Activated CD4-positive, CD25-positive, alpha-beta regulatory T cell treated with anti-CD3 and anti-CD28 coated beads, Interleukin-2, amount 50 U/mL, for 24 hours (primary cell): ENCODE measurements at regions not wholly inside any gene's neighbourhood (a gene's known extent, or its start where the extent isn't known, plus 50 kb on each side); places are given as distances from the start of the nearest gene placed in this dataset.
"Not testable (repeated sequence)": the region's sequence is repeated elsewhere in the genome, so short reads cannot be mapped to it uniquely, and the experiment has no call there.

Source experiments
- ATAC-seq, 2 donors: fragments of 150-1000 bp; cut with Tn5 transposase; one replicate each; pipeline ENCODE4 v1.10.0; 2021; ENCODE audit warnings: mild to moderate bottlenecking in 1 of 2, moderate library complexity in 1 of 2

- ATAC-seq = no peak
These were observed 1644.8 kb downstream of the PCDH9 start for GRCh38 chr13:65585346-65585745.

GRCh38 chr13:65584126-65584525, 1646.0 kb downstream of the PCDH9 start:
- no peak for ATAC-seq

DNA sequence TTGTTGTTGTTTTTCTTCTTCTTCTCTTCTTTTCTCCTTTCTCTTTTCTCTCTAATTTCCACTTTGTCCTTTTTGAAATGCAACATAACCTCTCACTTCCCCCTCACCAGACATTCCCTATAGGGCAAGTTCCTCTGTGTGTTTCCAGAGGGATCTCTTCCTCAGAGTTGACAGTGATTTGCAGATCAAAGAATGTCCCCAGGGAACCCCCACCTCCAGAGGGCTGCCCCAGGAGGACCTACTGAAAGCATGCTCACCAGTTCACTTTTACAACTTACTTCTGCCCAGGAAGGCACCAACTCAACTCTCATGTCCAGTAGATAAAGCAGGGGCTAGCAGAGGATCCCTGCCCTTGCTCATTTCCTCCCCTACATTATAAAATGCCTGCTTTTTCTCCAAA, 1648.0 kb downstream of the PCDH9 start:
- ATAC-seq = no peak

DNA sequence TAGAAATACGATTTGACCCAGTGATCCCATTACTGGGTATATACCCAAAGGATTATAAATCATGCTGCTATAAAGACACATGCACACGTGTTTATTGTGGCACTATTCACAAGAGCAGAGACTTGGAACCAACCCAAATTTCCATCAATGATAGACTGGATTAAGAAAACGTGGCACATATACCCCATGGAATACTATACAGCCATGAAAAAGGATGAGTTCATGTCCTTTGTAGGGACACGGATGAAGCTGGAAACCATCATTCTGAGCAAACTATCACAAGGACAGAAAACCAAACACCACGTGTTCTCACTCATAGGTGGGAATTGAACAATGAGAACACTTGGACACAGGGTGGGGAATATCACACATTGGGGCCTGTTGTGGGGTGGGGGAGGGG, 1665.6 kb downstream of the PCDH9 start:
- ATAC-seq = not testable (repeated sequence)

GRCh38 chr13:65562305-65562704, 1667.8 kb downstream of the PCDH9 start:
- no peak for ATAC-seq

DNA sequence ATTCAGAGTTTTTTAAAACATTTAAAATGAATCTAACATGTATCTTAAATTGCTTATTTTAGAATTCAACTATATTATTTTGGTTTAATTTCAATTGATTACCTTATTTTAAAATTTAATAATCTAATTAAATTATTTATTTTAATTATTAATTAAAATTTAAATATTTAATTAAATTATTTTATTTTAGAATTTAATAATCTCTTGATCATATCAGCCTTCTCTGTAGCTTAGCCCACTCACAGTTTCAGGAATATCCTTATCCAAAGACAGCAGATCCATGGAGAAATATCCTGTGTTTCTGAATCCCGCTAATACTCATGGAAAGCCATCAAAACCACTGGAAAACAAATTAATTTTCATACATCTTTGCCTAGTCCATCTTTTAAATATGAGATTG, 1669.2 kb downstream of the PCDH9 start:
- ATAC-seq = no peak

DNA sequence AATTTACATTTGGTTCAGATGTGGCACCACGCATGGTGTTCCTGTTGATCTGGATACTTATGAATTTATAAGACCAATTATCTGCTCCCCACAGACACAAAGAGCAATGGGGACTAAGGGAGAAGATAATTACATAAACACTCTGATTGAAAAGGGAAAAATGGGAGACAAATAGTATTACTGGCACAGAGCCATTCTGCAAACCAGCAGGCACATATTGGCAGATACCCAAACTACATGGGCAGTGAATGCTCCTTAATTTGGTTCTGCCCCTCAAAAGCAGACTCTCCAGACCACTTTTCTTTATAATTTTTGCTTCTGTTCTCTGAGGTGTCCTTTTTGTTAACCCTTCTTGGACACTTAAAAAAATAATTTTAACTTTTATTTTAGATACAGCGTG, 1674.2 kb downstream of the PCDH9 start:
- ATAC-seq = no peak

DNA sequence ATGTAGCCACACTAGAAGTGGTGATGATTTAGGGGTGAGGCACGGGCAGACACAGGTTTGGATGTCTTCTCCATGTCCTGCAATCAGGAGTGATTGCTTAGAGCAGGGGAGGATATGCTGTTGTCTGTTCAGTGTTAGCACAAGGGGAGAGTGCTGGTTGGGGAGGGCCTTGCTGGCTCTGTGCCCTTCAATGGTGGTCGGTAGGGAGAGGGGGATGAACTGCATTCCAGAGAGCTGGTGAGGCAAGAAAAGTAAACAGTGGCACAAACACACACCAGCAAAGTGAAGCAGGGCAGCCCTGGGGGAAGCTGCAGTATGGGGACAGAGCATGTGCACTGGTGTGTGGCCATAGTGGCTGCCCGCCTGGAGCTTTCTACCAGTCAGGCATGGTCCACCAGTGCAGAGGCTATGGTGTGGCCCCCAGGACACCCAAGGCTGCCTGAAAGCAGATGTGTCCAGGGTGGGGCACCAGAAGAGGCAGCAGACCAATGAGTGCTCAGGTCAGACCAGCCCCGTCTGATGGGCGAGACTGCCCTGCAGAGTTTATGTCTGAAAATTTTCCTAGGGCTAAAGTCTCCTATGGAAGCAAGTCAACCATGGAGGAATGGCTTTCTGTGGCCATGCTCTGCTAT, 1676.9 kb downstream of the PCDH9 start:
- ATAC-seq = no peak

GRCh38 chr13:65551208-65551607, 1678.9 kb downstream of the PCDH9 start:
- ATAC-seq = no peak

DNA sequence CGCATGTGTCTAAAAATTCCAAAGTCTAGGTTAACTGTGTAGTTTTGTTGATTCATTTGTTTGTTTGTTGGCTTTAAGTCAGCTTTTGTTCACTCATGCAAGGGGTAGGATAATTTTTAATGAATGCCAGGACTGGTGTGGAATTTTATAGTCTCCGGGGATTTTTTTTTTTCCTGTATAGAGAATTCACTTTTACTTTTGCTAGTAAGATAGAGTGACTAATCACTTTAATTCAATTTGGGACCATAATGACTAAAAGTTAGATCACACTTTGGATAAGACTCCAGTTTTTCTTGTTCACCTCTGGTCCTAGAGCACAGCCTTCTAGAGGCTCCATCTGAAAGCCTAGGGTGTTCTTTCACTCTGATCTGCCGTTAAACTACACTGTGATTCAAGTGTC, 1690.0 kb downstream of the PCDH9 start:
- ATAC-seq = no peak

DNA sequence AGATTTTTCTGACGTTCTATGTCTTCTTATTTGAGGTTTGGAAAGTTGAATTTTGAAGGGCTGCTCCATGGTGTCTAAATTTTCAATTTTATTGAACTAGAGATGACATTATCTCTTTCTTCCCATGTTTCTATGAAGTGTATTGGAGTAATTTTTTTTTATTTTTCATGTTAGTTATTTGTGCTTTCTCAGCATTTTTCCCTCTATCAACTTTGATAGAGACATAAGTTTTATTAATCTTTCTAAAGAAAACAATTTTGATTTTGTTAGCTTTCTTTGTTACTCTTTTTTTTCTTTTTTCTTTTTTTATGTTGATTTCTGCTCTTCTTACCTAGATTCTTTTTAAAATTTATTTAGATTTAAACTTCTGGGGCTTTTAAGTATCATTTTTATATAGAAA, 1694.8 kb downstream of the PCDH9 start:
- ATAC-seq = no peak

GRCh38 chr13:65532231-65532630, 1697.9 kb downstream of the PCDH9 start:
- ATAC-seq = no peak

DNA sequence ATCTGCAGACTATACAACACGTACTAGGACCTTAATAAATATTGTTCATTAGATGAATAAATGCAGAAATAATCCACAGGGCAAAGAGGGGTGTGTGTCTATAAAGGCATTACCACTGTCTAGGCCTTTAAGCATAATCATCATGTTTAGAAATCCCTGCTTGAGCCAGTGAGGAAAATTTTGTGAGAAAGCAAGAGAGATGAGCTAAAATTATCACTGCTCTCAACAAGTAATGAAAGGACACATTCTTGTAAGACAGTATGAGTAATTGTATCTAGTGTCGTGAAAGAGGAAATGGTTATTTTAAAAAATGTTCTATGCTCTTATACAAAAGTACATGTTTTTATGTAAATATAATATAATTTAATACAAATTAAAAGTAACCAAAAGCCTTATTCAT, 1699.4 kb downstream of the PCDH9 start:
- no peak for ATAC-seq

GRCh38 chr13:65529541-65529940, 1700.6 kb downstream of the PCDH9 start:
- no peak for ATAC-seq

DNA sequence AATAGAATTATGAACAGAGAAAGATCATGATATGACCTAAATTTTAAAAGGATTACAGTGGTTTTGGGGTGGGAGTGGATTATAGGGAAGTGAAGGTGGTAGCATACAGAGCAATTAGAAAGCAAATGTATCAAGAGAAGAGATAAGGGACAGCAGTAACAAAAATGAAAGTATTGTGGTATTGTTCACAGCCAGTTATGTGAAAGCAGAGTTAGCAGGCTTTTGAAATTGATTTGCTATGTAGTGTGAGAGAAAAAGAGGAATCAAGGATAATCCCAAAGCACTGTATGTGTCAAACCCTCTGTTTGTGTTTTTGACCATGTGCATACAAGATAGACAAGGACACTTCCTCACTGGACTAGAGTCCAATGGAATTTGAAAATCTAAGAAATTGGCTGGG, 1721.4 kb downstream of the PCDH9 start:
- ATAC-seq = no peak

GRCh38 chr13:65508338-65508737, 1721.8 kb downstream of the PCDH9 start:
- no peak for ATAC-seq

GRCh38 chr13:65505941-65506340, 1724.2 kb downstream of the PCDH9 start:
- no peak for ATAC-seq

- no peak for ATAC-seq
These were observed 1725.9 kb downstream of the PCDH9 start for GRCh38 chr13:65504213-65504612.

DNA sequence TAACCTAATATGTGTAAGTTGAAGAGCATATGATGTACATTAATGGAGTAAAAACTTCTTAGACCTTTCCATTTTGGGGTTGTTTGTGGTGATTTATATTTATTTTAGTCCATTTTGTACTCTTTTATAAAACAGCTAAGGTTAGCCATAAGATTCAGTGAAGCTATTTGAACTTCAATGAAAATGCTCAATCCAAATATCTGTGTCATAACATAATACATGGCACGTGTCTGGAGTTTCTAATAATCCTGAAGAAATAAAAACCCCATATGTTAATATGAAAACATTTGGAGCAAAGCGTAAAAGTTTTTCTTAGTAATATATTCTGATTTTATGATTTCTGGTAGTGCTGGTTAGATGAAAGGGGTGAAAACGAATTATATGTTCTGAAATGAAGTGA, 1729.7 kb downstream of the PCDH9 start:
- no peak for ATAC-seq

GRCh38 chr13:65499256-65499655, 1730.9 kb downstream of the PCDH9 start:
- no peak for ATAC-seq

DNA sequence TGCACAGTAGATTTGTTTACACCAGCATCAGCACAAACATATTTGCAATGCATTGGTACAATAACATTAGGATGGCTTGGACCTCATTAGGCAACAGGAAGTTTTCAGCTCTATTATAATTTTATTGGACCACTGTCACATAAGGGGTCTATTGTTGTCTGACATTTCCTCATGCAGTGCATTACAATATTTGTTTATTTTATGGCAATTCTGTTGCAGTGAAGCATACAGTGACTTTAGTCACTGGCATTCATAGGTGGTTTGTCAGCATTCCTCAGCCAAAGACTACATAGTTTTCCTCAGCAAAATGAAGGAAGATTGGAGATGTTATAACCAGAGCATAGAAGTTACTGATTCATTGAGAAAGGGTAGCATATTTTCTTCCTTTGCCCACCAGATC, 1732.9 kb downstream of the PCDH9 start:
- ATAC-seq = no peak

DNA sequence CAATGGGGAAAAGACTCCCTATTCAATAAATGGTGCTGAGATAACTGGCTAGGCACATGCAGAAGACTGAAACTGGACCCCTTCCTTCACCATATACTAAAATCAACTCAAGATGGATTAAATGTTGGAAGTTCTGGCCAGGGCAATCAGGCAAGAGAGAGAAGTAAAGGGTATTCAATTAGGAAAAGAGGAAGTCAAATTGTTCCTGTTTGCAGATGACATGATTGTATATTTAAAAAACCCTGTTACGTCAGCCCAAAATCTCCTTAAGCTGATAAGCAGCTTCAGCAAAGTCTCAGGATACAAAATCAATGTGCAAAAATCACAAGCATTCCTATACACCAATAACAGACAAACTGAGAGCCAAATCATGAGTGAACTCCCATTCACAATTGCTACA, 1739.4 kb downstream of the PCDH9 start:
- not testable (repeated sequence) for ATAC-seq

GRCh38 chr13:65488606-65489005, 1741.5 kb downstream of the PCDH9 start:
- ATAC-seq = no peak

DNA sequence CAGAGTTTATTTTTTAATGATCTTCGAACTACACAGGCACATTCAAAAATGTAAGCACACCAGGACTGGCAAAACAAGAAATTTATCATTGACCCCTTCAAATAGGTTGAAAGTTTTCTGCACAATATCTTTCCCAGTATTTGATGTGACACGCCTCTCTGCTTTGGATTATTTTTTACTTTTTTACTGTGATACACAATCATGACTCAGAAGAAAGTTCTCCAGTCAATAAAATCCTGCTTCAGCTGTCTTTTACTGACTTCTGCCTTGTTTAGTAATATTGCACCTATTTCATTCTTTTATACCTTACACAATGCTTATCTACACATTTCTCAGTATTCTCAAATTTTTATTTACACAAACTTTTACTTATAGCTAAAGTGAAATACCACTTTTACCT, 1750.4 kb downstream of the PCDH9 start:
- no peak for ATAC-seq

- no peak for ATAC-seq
These were observed 1756.9 kb downstream of the PCDH9 start for GRCh38 chr13:65473196-65473595.

DNA sequence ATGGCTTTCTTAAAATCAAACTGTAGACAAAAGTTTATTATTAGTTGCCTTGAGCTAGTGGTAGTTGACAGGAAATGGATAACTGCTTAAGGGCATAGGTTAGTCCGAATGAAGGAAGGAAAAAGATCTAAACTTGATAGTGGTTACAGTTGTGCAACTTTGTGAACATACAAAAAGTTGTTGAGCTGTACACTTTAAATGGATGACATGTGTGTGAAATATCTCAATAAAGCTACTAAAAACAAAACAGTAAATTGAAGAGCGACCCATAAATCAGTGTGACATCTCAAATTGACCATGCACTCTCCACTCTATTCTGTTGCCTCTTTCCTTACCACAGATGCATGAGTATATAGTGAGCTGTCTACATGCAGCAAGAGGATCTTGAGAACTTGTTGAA, 1757.8 kb downstream of the PCDH9 start:
- no peak for ATAC-seq
